ENCODE measurements at regions not wholly inside any gene's neighbourhood (a gene's known extent, or its start where the extent isn't known, plus 50 kb on each side); places are given as distances from the start of the nearest gene placed in this dataset.
A peak's percentile ranks its signal among the peaks of the same experiment; 100 is the strongest.

- H3F3A ChIP-seq (ENCODE audit: control insufficient read depth, insufficient read depth) = no peaks in the 10 kb centered on the region
Observed at GRCh38 chr14:22118899-22119477, 445.4 kb upstream of the OR4E1 start.

GRCh38 chr14:22113401-22113800 is 439.8 kb upstream of the OR4E1 start:
- peaks cover 5% of the 10 kb centered on the region; the same call in 1 of the 2 replicates for H3K27me3 ChIP-seq (ENCODE audit: control insufficient read depth, low read length)
- H3K4me3 ChIP-seq (ENCODE audit: low read length) = no peak overlapping the region
- H3K9me3 ChIP-seq (ENCODE audit: control insufficient read depth, insufficient read depth, low read length) = no peaks in the 10 kb centered on the region
- no peaks in the 10 kb centered on the region for H4K20me1 ChIP-seq (ENCODE audit: control insufficient read depth, insufficient read depth, low read depth, low read length)
- H3K79me2 ChIP-seq (ENCODE audit: control insufficient read depth, low read length) = no peaks in the 10 kb centered on the region
- no peaks in the 10 kb centered on the region for H3F3A ChIP-seq (ENCODE audit: control insufficient read depth, insufficient read depth)
- no peak overlapping the region for H3K27ac ChIP-seq (ENCODE audit: low read depth, low read length)
- TF ChIP-seq CTCF (IDR thresholded peaks at IDR 0.05; ENCODE audit: low read depth, low read length, poor library complexity, severe bottlenecking) (no peak), EZH2phosphoT487 (IDR thresholded peaks at IDR 0.05; ENCODE audit: borderline replicate concordance, low read length) (no peak)
- H3K9me2 ChIP-seq (replicated peaks; ENCODE audit: control insufficient read depth, low read length) = no peaks in the 10 kb centered on the region
- no peaks in the 10 kb centered on the region for H3K4me1 ChIP-seq (ENCODE audit: control insufficient read depth, low read length)
- H3K36me3 ChIP-seq (ENCODE audit: control insufficient read depth, low read length) = no peaks in the 10 kb centered on the region
- H3K4me2 ChIP-seq (ENCODE audit: low read length) = no peak overlapping the region

More at GRCh38 chr14:22118899-22119477, 445.4 kb upstream of the OR4E1 start:
- TF ChIP-seq EZH2phosphoT487 (IDR thresholded peaks at IDR 0.05; ENCODE audit: borderline replicate concordance, low read length) = no peak
- TF ChIP-seq CTCF (IDR thresholded peaks at IDR 0.05; ENCODE audit: low read depth, low read length, poor library complexity, severe bottlenecking) = no peak
- Histone ChIP-seq H3K9me2 (replicated peaks; ENCODE audit: control insufficient read depth, low read length) (no peaks in the 10 kb centered on the region), H3K27ac (ENCODE audit: low read depth, low read length) (no peak overlapping the region), H4K20me1 (ENCODE audit: control insufficient read depth, insufficient read depth, low read depth, low read length) (no peaks in the 10 kb centered on the region), H3K79me2 (ENCODE audit: control insufficient read depth, low read length) (no peaks in the 10 kb centered on the region), H3K4me2 (ENCODE audit: low read length) (no peak overlapping the region), H3K27me3 (ENCODE audit: control insufficient read depth, low read length) (peaks cover 5% of the 10 kb centered on the region), H3K4me3 (ENCODE audit: low read length) (no peak overlapping the region), H3K36me3 (ENCODE audit: control insufficient read depth, low read length) (no peaks in the 10 kb centered on the region), H3K9me3 (ENCODE audit: control insufficient read depth, insufficient read depth, low read length) (no peaks in the 10 kb centered on the region), H3K4me1 (ENCODE audit: control insufficient read depth, low read length) (peaks cover 11% of the 10 kb centered on the region)

GRCh38 chr14:22112004-22112403 is 438.4 kb upstream of the OR4E1 start:
- Histone ChIP-seq H3K9me2 (replicated peaks; ENCODE audit: control insufficient read depth, low read length) (no peaks in the 10 kb centered on the region), H3K9me3 (ENCODE audit: control insufficient read depth, insufficient read depth, low read length) (no peaks in the 10 kb centered on the region), H3K36me3 (ENCODE audit: control insufficient read depth, low read length) (no peaks in the 10 kb centered on the region), H3K27me3 (ENCODE audit: control insufficient read depth, low read length) (peaks cover 7% of the 10 kb centered on the region; the same call in 1 of the 2 replicates), H3K4me3 (ENCODE audit: low read length) (no peak overlapping the region), H3K4me2 (ENCODE audit: low read length) (no peak overlapping the region), H3K79me2 (ENCODE audit: control insufficient read depth, low read length) (no peaks in the 10 kb centered on the region), H3F3A (ENCODE audit: control insufficient read depth, insufficient read depth) (no peaks in the 10 kb centered on the region), H3K27ac (ENCODE audit: low read depth, low read length) (no peak overlapping the region), H3K4me1 (ENCODE audit: control insufficient read depth, low read length) (no peaks in the 10 kb centered on the region), H4K20me1 (ENCODE audit: control insufficient read depth, insufficient read depth, low read depth, low read length) (no peaks in the 10 kb centered on the region)
- TF ChIP-seq CTCF (IDR thresholded peaks at IDR 0.05; ENCODE audit: low read depth, low read length, poor library complexity, severe bottlenecking) = peak; percentile 76
- TF ChIP-seq EZH2phosphoT487 (IDR thresholded peaks at IDR 0.05; ENCODE audit: borderline replicate concordance, low read length) = no peak

Data from DOHH2 (cell line).